ENCODE measurements at regions not wholly inside any gene's neighbourhood (a gene's known extent, or its start where the extent isn't known, plus 50 kb on each side); places are given as distances from the start of the nearest gene placed in this dataset.
"Not testable (repeated sequence)": the region's sequence is repeated elsewhere in the genome, so short reads cannot be mapped to it uniquely, and the experiment has no call there.

GRCh38 chr20:51271289-51271688, 248.4 kb upstream of the KCNG1 start:
- not testable (repeated sequence) for FAIRE-seq

GRCh38 chr20:51269671-51270070, 246.8 kb upstream of the KCNG1 start:
- FAIRE-seq = no peak
- no peak for DNase-seq (ENCODE audit: insufficient read length, low spot score)

More at GRCh38 chr20:51271289-51271688, 248.4 kb upstream of the KCNG1 start:
- not testable (repeated sequence) for DNase-seq (ENCODE audit: insufficient read length, low spot score)

GRCh38 chr20:51267679-51268078, 244.8 kb upstream of the KCNG1 start:
- no peak for DNase-seq (ENCODE audit: insufficient read length, low spot score)
- FAIRE-seq = no peak

- DNase-seq (ENCODE audit: insufficient read length, low spot score) (no peak), FAIRE-seq (no peak)
Observed at GRCh38 chr20:51266353-51266752, 243.4 kb upstream of the KCNG1 start.

- FAIRE-seq = no peak
Observed at GRCh38 chr20:51265361-51265760, 242.5 kb upstream of the KCNG1 start.

GRCh38 chr20:51262240-51262639, 239.3 kb upstream of the KCNG1 start:
- FAIRE-seq (no peak), DNase-seq (ENCODE audit: insufficient read length, low spot score) (no peak)

More at GRCh38 chr20:51265361-51265760, 242.5 kb upstream of the KCNG1 start:
- DNase-seq (ENCODE audit: insufficient read length, low spot score) = no peak

- FAIRE-seq = no peak
- no peak for DNase-seq (ENCODE audit: insufficient read length, low spot score)
Observed at GRCh38 chr20:51259455-51259854, 236.5 kb upstream of the KCNG1 start.

GRCh38 chr20:51258582-51259165, 235.8 kb upstream of the KCNG1 start:
- FAIRE-seq (no peak), DNase-seq (ENCODE audit: insufficient read length, low spot score) (no peak)

GRCh38 chr20:51255417-51255816, 232.5 kb upstream of the KCNG1 start:
- DNase-seq (ENCODE audit: insufficient read length, low spot score) (no peak), FAIRE-seq (no peak)

GRCh38 chr20:51253280-51253679, 230.4 kb upstream of the KCNG1 start:
- DNase-seq (ENCODE audit: insufficient read length, low spot score) = no peak
- no peak for FAIRE-seq

- FAIRE-seq (no peak), DNase-seq (ENCODE audit: insufficient read length, low spot score) (no peak)
Observed at GRCh38 chr20:51249781-51250180, 226.9 kb upstream of the KCNG1 start.

- FAIRE-seq = no peak
- DNase-seq (ENCODE audit: insufficient read length, low spot score) = no peak
Observed at GRCh38 chr20:51249215-51249614, 226.3 kb upstream of the KCNG1 start.

GRCh38 chr20:51244466-51244865, 221.6 kb upstream of the KCNG1 start:
- no peak for FAIRE-seq
- DNase-seq (ENCODE audit: insufficient read length, low spot score) = no peak

GRCh38 chr20:51238675-51239305, 215.9 kb upstream of the KCNG1 start:
- no peak for DNase-seq (ENCODE audit: insufficient read length, low spot score)
- FAIRE-seq = no peak

- DNase-seq (ENCODE audit: insufficient read length, low spot score) = no peak
- FAIRE-seq = no peak
Observed at GRCh38 chr20:51237791-51238190, 214.9 kb upstream of the KCNG1 start.

- no peak for DNase-seq (ENCODE audit: insufficient read length, low spot score)
- FAIRE-seq = no peak
Observed at GRCh38 chr20:51237278-51237677, 214.4 kb upstream of the KCNG1 start.

- DNase-seq (ENCODE audit: insufficient read length, low spot score) (no peak), FAIRE-seq (no peak)
Observed at GRCh38 chr20:51236421-51236820, 213.5 kb upstream of the KCNG1 start.

GRCh38 chr20:51233345-51233744, 210.4 kb upstream of the KCNG1 start:
- DNase-seq (ENCODE audit: insufficient read length, low spot score) (no peak), FAIRE-seq (no peak)

- DNase-seq (ENCODE audit: insufficient read length, low spot score) = no peak
- FAIRE-seq = no peak
Observed at GRCh38 chr20:51230727-51231126, 207.8 kb upstream of the KCNG1 start.

- FAIRE-seq (no peak), DNase-seq (ENCODE audit: insufficient read length, low spot score) (no peak)
Observed at GRCh38 chr20:51228763-51229162, 205.9 kb upstream of the KCNG1 start.

- no peak for DNase-seq (ENCODE audit: insufficient read length, low spot score)
- no peak for FAIRE-seq
Observed at GRCh38 chr20:51227744-51228143, 204.8 kb upstream of the KCNG1 start.

GRCh38 chr20:51223183-51223720, 200.3 kb upstream of the KCNG1 start:
- FAIRE-seq = no peak

More at GRCh38 chr20:51223183-51223720, 200.3 kb upstream of the KCNG1 start:
- no peak for DNase-seq (ENCODE audit: insufficient read length, low spot score)
